CD4-positive, CD25-positive, alpha-beta regulatory T cell (primary cell): ENCODE measurements at regions not wholly inside any gene's neighbourhood (a gene's known extent, or its start where the extent isn't known, plus 50 kb on each side); places are given as distances from the start of the nearest gene placed in this dataset.
A peak's percentile ranks its signal among the peaks of the same experiment; 100 is the strongest.

ENCODE experiments used
- ATAC-seq, 2 donors: fragments of 150-1000 bp; cut with Tn5 transposase; one replicate each; pipeline ENCODE4 v1.10.0; 2021; ENCODE audit warnings: low read depth in 2 of 2, moderate number of reproducible peaks in 2 of 2, moderate library complexity in 1 of 2
- DNase-seq, 3 donors: peaks; one replicate each; pipeline versions ENCODE4 v3.0.0 to v3.0.0-alpha.2; 2012 to 2022; ENCODE audit warnings: mixed read lengths in 1 of 3
- H3K27ac ChIP-seq: one replicate; pipeline ENCODE4 v1.7.0; 2013; ENCODE audit warnings: mild to moderate bottlenecking, low read length; ENCODE audit not compliant: insufficient read depth, poor library complexity, severe bottlenecking
- H3K27me3 ChIP-seq: one replicate; pipeline ENCODE4 v1.7.0; 2013; ENCODE audit warnings: low read length; ENCODE audit not compliant: control insufficient read depth, insufficient read depth
- H3K36me3 ChIP-seq: one replicate; pipeline ENCODE4 v1.7.0; 2013; ENCODE audit warnings: mild to moderate bottlenecking, low read length, moderate library complexity; ENCODE audit not compliant: control insufficient read depth, insufficient read depth
- H3K4me1 ChIP-seq: 2 replicates; pipeline ENCODE4 v1.7.0; 2013; ENCODE audit warnings: mild to moderate bottlenecking, low read length; ENCODE audit not compliant: insufficient read depth, control insufficient read depth, poor library complexity, severe bottlenecking
- H3K4me3 ChIP-seq: one replicate; pipeline ENCODE4 v1.7.0; 2013; ENCODE audit warnings: low read depth, mild to moderate bottlenecking, low read length, moderate library complexity
- H3K9me3 ChIP-seq, 2 experiments: 1 replicate in 1 of 2; 2 replicates in 1 of 2; pipeline ENCODE4 v1.7.0; 2013; ENCODE audit warnings: low read length in 2 of 2, mild to moderate bottlenecking in 1 of 2, moderate library complexity in 1 of 2; ENCODE audit not compliant: control insufficient read depth in 2 of 2
- H3K27ac Mint-ChIP-seq, 3 donors: one replicate each; pipeline ENCODE4 v1.8.0; 2020 to 2022; ENCODE audit warnings: mild to moderate bottlenecking in 3 of 3, mixed read lengths in 3 of 3, moderate library complexity in 2 of 3
- H3K27me3 Mint-ChIP-seq: one replicate; pipeline ENCODE4 v1.8.0; 2022; ENCODE audit warnings: mild to moderate bottlenecking, mixed read lengths
- H3K36me3 Mint-ChIP-seq: one replicate; pipeline ENCODE4 v1.8.0; 2020; ENCODE audit warnings: mixed read lengths
- H3K4me1 Mint-ChIP-seq, 4 donors: one replicate each; pipeline ENCODE4 v1.8.0; 2020 to 2022; ENCODE audit warnings: mixed read lengths in 4 of 4, mild to moderate bottlenecking in 1 of 4
- H3K4me3 Mint-ChIP-seq, 4 donors: one replicate each; pipeline ENCODE4 v1.8.0; 2020 to 2022; ENCODE audit warnings: mild to moderate bottlenecking in 4 of 4, mixed read lengths in 4 of 4, moderate library complexity in 3 of 4
- H3K9me3 Mint-ChIP-seq, 7 donors: one replicate each; pipeline ENCODE4 v1.8.0; 2020 to 2022; ENCODE audit warnings: mixed read lengths in 7 of 7, mild to moderate bottlenecking in 3 of 7, moderate library complexity in 2 of 7

GRCh38 chr9:126223798-126224531 lies 102.7 kb upstream of the MVB12B start:
- H3K27ac ChIP-seq, result no peak overlapping the region
- Mint-ChIP-seq H3K27ac (no peak overlapping the region), H3K4me1 (peaks cover 0 to 5% (median 2%) of the 10 kb centered on the region in 4 donors), H3K9me3 (peaks cover 0 to 6% (median 0%) of the 10 kb centered on the region in 7 donors), H3K4me3 (no peak overlapping the region), H3K27me3 (peaks cover 49% of the 10 kb centered on the region), H3K36me3 (peaks cover 3% of the 10 kb centered on the region)
- no peak for DNase-seq
- H3K4me3 ChIP-seq, result no peak overlapping the region
- peaks cover 0 to 3% of the 10 kb centered on the region in 2 experiments for H3K9me3 ChIP-seq
- no peak for ATAC-seq
- no peaks in the 10 kb centered on the region for H3K4me1 ChIP-seq
- peaks cover 9% of the 10 kb centered on the region for H3K27me3 ChIP-seq
- H3K36me3 ChIP-seq, result no peaks in the 10 kb centered on the region

GRCh38 chr9:126225611-126226609 lies 100.7 kb upstream of the MVB12B start:
- Mint-ChIP-seq H3K9me3 (peaks cover 0 to 5% (median 0%) of the 10 kb centered on the region in 7 donors), H3K27ac (peak overlapping the region in 1 of 3 donors; percentile 76), H3K36me3 (peaks cover 1% of the 10 kb centered on the region), H3K4me1 (peaks cover 0 to 5% (median 2%) of the 10 kb centered on the region in 4 donors), H3K27me3 (peaks cover 40% of the 10 kb centered on the region), H3K4me3 (no peak overlapping the region)
- H3K27ac ChIP-seq, result no peak overlapping the region
- H3K4me1 ChIP-seq, result no peaks in the 10 kb centered on the region
- peaks cover 0 to 3% of the 10 kb centered on the region in 2 experiments for H3K9me3 ChIP-seq
- H3K36me3 ChIP-seq, result no peaks in the 10 kb centered on the region
- H3K27me3 ChIP-seq, result peaks cover 6% of the 10 kb centered on the region
- no peak for ATAC-seq
- no peak overlapping the region for H3K4me3 ChIP-seq
- DNase-seq, result no peak

- no peak overlapping the region for H3K27ac ChIP-seq
- peaks cover 0 to 5% (median 2%) of the 10 kb centered on the region in 4 donors for H3K4me1 Mint-ChIP-seq
- no peaks in the 10 kb centered on the region for H3K36me3 ChIP-seq
- no peak overlapping the region for H3K27ac Mint-ChIP-seq
- H3K4me1 ChIP-seq, result no peaks in the 10 kb centered on the region
- H3K27me3 Mint-ChIP-seq, result peaks cover 27% of the 10 kb centered on the region
- H3K27me3 ChIP-seq, result no peaks in the 10 kb centered on the region
- H3K9me3 Mint-ChIP-seq, result peaks cover 0 to 2% (median 0%) of the 10 kb centered on the region in 7 donors
- H3K9me3 ChIP-seq, result no peaks in the 10 kb centered on the region
- ATAC-seq, result no peak
- no peak overlapping the region for H3K4me3 ChIP-seq
- no peaks in the 10 kb centered on the region for H3K36me3 Mint-ChIP-seq
- no peak for DNase-seq
- H3K4me3 Mint-ChIP-seq, result no peak overlapping the region
These were observed 99.4 kb upstream of the MVB12B start for GRCh38 chr9:126226991-126227936.

GRCh38 chr9:126228111-126228780 lies 98.4 kb upstream of the MVB12B start:
- no peak overlapping the region for H3K4me3 Mint-ChIP-seq
- Histone ChIP-seq H3K27ac (no peak overlapping the region), H3K36me3 (no peaks in the 10 kb centered on the region), H3K4me3 (no peak overlapping the region), H3K4me1 (no peaks in the 10 kb centered on the region), H3K27me3 (no peaks in the 10 kb centered on the region), H3K9me3 (no peaks in the 10 kb centered on the region)
- no peaks in the 10 kb centered on the region for H3K36me3 Mint-ChIP-seq
- H3K27ac Mint-ChIP-seq, result no peak overlapping the region
- no peak for ATAC-seq
- H3K27me3 Mint-ChIP-seq, result peaks cover 25% of the 10 kb centered on the region
- peaks cover 0 to 2% (median 0%) of the 10 kb centered on the region in 7 donors for H3K9me3 Mint-ChIP-seq
- no peak for DNase-seq
- peaks cover 0 to 5% (median 2%) of the 10 kb centered on the region in 4 donors for H3K4me1 Mint-ChIP-seq

- no peak overlapping the region for H3K27ac ChIP-seq
- ATAC-seq (peak; percentile 70 to 75), DNase-seq (peak; percentile 29 to 67 (median 62))
- Mint-ChIP-seq H3K4me1 (peaks cover 0 to 5% (median 2%) of the 10 kb centered on the region in 4 donors), H3K27ac (no peak overlapping the region), H3K36me3 (no peaks in the 10 kb centered on the region), H3K4me3 (no peak overlapping the region), H3K9me3 (peaks cover 0 to 2% (median 0%) of the 10 kb centered on the region in 7 donors), H3K27me3 (peaks cover 21% of the 10 kb centered on the region)
- no peaks in the 10 kb centered on the region for H3K36me3 ChIP-seq
- H3K9me3 ChIP-seq, result no peaks in the 10 kb centered on the region
- H3K4me3 ChIP-seq, result no peak overlapping the region
- no peaks in the 10 kb centered on the region for H3K4me1 ChIP-seq
- no peaks in the 10 kb centered on the region for H3K27me3 ChIP-seq
These were observed 97.7 kb upstream of the MVB12B start for GRCh38 chr9:126228781-126229444.

GRCh38 chr9:126229501-126229900 lies 97.1 kb upstream of the MVB12B start:
- Mint-ChIP-seq H3K4me3 (no peak overlapping the region), H3K9me3 (peaks cover 0 to 2% (median 0%) of the 10 kb centered on the region in 7 donors), H3K4me1 (peaks cover 0 to 5% (median 2%) of the 10 kb centered on the region in 4 donors), H3K27ac (no peak overlapping the region), H3K36me3 (no peaks in the 10 kb centered on the region), H3K27me3 (peaks cover 15% of the 10 kb centered on the region)
- no peak overlapping the region for H3K4me3 ChIP-seq
- H3K4me1 ChIP-seq, result no peaks in the 10 kb centered on the region
- H3K9me3 ChIP-seq, result no peaks in the 10 kb centered on the region
- ATAC-seq (no peak), DNase-seq (no peak)
- H3K27ac ChIP-seq, result no peak overlapping the region
- H3K36me3 ChIP-seq, result no peaks in the 10 kb centered on the region
- H3K27me3 ChIP-seq, result no peaks in the 10 kb centered on the region
